ENCODE measurements at regions not wholly inside any gene's neighbourhood (a gene's known extent, or its start where the extent isn't known, plus 50 kb on each side); places are given as distances from the start of the nearest gene placed in this dataset.

DNA sequence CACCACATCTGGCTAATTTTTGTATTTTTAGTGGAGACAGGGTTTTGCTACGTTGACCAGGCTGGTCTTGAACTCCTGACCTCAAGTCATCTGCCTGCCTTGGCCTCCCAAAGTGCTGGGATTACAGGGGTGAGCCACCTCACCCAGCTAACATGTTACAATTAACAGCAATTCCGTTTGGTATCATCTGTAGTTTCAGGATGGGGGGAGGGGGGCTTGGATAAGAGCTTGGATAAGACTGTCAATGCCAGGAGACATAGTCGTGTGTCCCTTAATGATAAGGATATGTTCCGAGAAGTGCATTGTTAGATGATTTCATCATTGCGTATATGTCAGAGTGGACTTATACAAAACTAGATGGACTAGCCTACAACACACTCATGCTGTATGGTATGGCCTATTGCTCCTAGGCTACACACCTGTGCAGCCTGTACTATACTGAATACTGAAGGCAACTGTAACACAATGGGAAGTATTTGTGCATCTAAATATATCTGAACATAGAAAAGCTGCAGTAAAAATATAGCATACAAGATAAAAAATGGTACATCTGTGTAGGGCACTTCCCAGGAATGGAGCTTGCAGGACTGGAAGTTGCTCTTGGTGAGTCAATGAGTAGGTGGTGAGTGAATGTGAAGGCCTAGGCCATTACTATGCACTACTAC, 103.9 kb upstream of the TNS3 start:
- no peaks in the 10 kb centered on the region for H3K27me3 ChIP-seq
- intact Hi-C loops (cut with DNase I): no loop called here
- H3K4me3 ChIP-seq: no peak overlapping the region

DNA sequence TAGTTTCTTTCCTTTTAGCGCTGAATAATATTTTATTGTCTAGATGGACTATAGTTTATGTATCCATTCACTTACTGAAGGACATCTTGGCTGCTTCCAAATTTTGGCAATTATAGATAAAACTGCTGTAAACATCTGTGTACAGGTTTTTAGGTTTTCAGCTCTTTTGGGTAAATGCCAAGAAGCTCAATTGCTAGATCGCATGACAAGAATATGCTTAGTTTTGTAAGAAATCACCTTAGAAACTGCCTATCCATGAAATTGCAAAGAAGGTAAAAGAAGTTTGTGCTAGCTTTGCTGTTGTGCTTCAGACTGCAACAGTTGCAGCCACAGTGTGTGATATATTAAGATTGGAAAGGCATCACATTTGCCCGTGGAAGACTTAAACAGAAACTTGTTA, 103.2 kb upstream of the TNS3 start:
- H3K4me3 ChIP-seq: no peak overlapping the region
- no peak overlapping the region for H3K9ac ChIP-seq (ENCODE audit: low read depth in 2 of 2, low read length in 2 of 2)
- H3K36me3 ChIP-seq: no peaks in the 10 kb centered on the region
- no peaks in the 10 kb centered on the region for H3K9me3 ChIP-seq
- H3K4me1 ChIP-seq: no peaks in the 10 kb centered on the region
- no peak for DNase-seq
- TF ChIP-seq, protein P1, sequence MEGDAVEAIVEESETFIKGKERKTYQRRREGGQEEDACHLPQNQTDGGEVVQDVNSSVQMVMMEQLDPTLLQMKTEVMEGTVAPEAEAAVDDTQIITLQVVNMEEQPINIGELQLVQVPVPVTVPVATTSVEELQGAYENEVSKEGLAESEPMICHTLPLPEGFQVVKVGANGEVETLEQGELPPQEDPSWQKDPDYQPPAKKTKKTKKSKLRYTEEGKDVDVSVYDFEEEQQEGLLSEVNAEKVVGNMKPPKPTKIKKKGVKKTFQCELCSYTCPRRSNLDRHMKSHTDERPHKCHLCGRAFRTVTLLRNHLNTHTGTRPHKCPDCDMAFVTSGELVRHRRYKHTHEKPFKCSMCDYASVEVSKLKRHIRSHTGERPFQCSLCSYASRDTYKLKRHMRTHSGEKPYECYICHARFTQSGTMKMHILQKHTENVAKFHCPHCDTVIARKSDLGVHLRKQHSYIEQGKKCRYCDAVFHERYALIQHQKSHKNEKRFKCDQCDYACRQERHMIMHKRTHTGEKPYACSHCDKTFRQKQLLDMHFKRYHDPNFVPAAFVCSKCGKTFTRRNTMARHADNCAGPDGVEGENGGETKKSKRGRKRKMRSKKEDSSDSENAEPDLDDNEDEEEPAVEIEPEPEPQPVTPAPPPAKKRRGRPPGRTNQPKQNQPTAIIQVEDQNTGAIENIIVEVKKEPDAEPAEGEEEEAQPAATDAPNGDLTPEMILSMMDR (IDR thresholded peaks at IDR 0.05): no peak
- H3K27ac ChIP-seq: no peak overlapping the region
- intact Hi-C loops (cut with DNase I): no loop called here
- no peaks in the 10 kb centered on the region for H3K27me3 ChIP-seq

More for the DNA sequence above, 103.9 kb upstream of the TNS3 start:
- TF ChIP-seq, protein P1 (IDR thresholded peaks at IDR 0.05): no peak
- H3K9ac ChIP-seq (ENCODE audit: low read depth in 2 of 2, low read length in 2 of 2): no peak overlapping the region
- no peak for DNase-seq
- no peaks in the 10 kb centered on the region for H3K4me1 ChIP-seq
- H3K36me3 ChIP-seq: no peaks in the 10 kb centered on the region
- H3K9me3 ChIP-seq: no peaks in the 10 kb centered on the region
- H3K27ac ChIP-seq: no peak overlapping the region

DNA sequence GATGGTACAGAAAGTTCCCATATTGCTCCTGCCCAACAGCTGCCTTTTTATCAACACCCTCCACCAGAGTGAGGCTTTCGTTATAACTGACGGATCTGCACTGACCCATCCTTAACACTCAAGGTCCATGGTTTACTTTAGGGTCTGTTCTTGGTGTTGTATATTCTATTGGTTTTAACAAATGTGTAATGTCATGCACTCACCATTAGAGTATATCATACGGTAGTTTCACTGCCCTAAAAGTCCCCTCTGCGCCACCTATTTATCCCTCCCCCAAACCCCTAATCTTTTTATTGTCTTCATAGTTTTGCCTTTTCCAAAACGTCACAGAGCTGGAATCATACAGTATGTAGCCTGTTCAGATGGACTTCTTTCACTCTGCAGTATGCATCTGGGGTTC, 102.8 kb upstream of the TNS3 start:
- no peaks in the 10 kb centered on the region for H3K36me3 ChIP-seq
- no peak overlapping the region for H3K9ac ChIP-seq (ENCODE audit: low read depth in 2 of 2, low read length in 2 of 2)
- H3K4me1 ChIP-seq: no peaks in the 10 kb centered on the region
- no peaks in the 10 kb centered on the region for H3K9me3 ChIP-seq
- H3K27me3 ChIP-seq: no peaks in the 10 kb centered on the region
- H3K4me3 ChIP-seq: no peak overlapping the region
- no peak for DNase-seq
- intact Hi-C loops (cut with DNase I): no loop called here
- H3K27ac ChIP-seq: no peak overlapping the region
- TF ChIP-seq, protein P1 (IDR thresholded peaks at IDR 0.05): no peak

DNA sequence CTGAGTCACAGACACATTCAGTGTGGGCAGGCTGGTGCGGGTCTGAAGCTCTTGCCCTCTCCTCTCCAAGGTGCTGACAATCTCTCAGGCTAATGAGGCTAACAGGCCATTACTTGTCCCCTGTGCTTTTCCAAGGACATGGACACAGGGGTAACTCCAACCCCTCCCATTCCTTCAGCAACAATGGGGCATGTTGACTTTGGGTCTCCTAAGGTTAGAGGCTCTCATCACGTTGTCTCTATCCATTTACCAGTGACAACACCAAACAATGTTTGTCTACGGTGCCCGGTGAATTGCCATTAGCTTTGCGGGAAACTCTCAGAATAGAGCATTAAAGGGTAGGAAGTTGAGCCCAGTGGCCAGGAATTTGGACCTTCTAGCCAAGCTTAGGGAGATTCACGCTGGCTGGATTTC, 101.6 kb upstream of the TNS3 start:
- H3K9ac ChIP-seq (ENCODE audit: low read depth in 2 of 2, low read length in 2 of 2): no peak overlapping the region
- no peak overlapping the region for H3K4me3 ChIP-seq
- H3K9me3 ChIP-seq: no peaks in the 10 kb centered on the region
- no peak for DNase-seq
- H3K27me3 ChIP-seq: no peaks in the 10 kb centered on the region
- H3K36me3 ChIP-seq: no peaks in the 10 kb centered on the region
- TF ChIP-seq, protein P1 (IDR thresholded peaks at IDR 0.05): no peak
- no peak overlapping the region for H3K27ac ChIP-seq
- intact Hi-C loops (cut with DNase I): no loop called here
- H3K4me1 ChIP-seq: no peaks in the 10 kb centered on the region

DNA sequence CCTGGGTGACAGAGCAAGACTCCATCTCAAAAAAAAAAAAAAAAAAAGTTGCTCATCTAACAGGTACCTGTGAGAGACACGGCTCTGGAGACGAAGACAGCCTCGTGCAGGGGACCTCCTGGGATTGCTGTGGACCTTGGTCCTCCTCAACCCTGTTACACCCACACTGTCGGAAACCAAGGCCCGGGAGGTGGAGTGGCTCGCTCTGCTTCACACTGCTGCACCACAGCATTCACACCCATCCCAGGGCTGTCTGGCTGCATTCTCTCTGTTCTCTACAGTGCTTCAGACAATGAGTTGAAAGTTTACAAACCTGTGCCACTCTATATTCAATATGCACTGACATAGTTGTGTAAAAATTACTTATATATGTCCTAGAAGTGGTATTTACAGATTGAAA, 101.0 kb upstream of the TNS3 start:
- Histone ChIP-seq H3K27ac (no peak overlapping the region), H3K9ac (ENCODE audit: low read depth in 2 of 2, low read length in 2 of 2) (no peak overlapping the region), H3K27me3 (no peaks in the 10 kb centered on the region), H3K4me1 (no peaks in the 10 kb centered on the region), H3K9me3 (no peaks in the 10 kb centered on the region), H3K4me3 (no peak overlapping the region), H3K36me3 (no peaks in the 10 kb centered on the region)
- intact Hi-C loops (cut with DNase I): no loop called here
- no peak for DNase-seq
- TF ChIP-seq, protein P1 (IDR thresholded peaks at IDR 0.05): no peak

Data from colonic mucosa (tissue), 4 donors.